ENCODE measurements at regions not wholly inside any gene's neighbourhood (a gene's known extent, or its start where the extent isn't known, plus 50 kb on each side); places are given as distances from the start of the nearest gene placed in this dataset.

- Histone ChIP-seq H3K27ac (ENCODE audit: low read depth in 2 of 2, low read length in 1 of 2) (no peak overlapping the region), H3K9ac (no peak overlapping the region), H3K4me1 (ENCODE audit: control insufficient read depth in 1 of 2, insufficient read depth in 2 of 2, low read depth in 1 of 2, low read length in 1 of 2) (peaks cover 0 to 2% of the 10 kb centered on the region in 2 experiments; a peak in 2 of 4 replicates), H3K27me3 (ENCODE audit: insufficient read depth) (no peaks in the 10 kb centered on the region; the same call in 1 of the 2 replicates), H3K36me3 (replicated peaks in 1 of 2; ENCODE audit: control insufficient read depth in 1 of 2, insufficient read depth in 2 of 2, low read length in 1 of 2) (no peaks in the 10 kb centered on the region), H4K20me1 (ENCODE audit: insufficient read depth) (no peaks in the 10 kb centered on the region), H3F3A (replicated peaks; ENCODE audit: insufficient read depth) (no peaks in the 10 kb centered on the region), H2AFZ (ENCODE audit: low read depth) (no peak overlapping the region), H3K4me3 (ENCODE audit: low read depth in 2 of 2, low read length in 1 of 2) (no peak overlapping the region), H3K79me2 (ENCODE audit: insufficient read depth) (no peaks in the 10 kb centered on the region), H3K9me2 (no peaks in the 10 kb centered on the region), H3K9me3 (no peaks in the 10 kb centered on the region), H3K4me2 (no peak overlapping the region)
- DNase-seq: no peak
- POLR2A ChIA-PET: no interaction called here
- 90% methylated on average over 8 of the region's 11 CpGs for WGBS (ENCODE audit: low lambda C conversion rate)
- TF ChIP-seq PBX3 (IDR thresholded peaks at IDR 0.05) (no peak), TEAD4 (IDR thresholded peaks at IDR 0.05; ENCODE audit: borderline replicate concordance, insufficient read depth) (no peak), YY1 (IDR thresholded peaks at IDR 0.05; ENCODE audit: low read depth) (no peak), TAF1 (IDR thresholded peaks at IDR 0.05; ENCODE audit: borderline replicate concordance, low read depth, low read length) (no peak), MEF2A (IDR thresholded peaks at IDR 0.05; ENCODE audit: borderline replicate concordance, low read depth) (no peak), ZBTB33 (IDR thresholded peaks at IDR 0.05; ENCODE audit: borderline replicate concordance, low read depth) (no peak), SMC3 (IDR thresholded peaks at IDR 0.05; ENCODE audit: low read depth, low read length) (no peak), TCF12 (IDR thresholded peaks at IDR 0.05) (no peak), NFIC (IDR thresholded peaks at IDR 0.05; ENCODE audit: borderline replicate concordance) (no peak), EP300 (IDR thresholded peaks at IDR 0.05; ENCODE audit: borderline replicate concordance in 1 of 2, low read depth in 1 of 2, low read length in 1 of 2) (no peak), IRF3 (IDR thresholded peaks at IDR 0.05; ENCODE audit: low read depth, low read length) (no peak), POLR2AphosphoS5 (IDR thresholded peaks at IDR 0.05; ENCODE audit: low read depth, low read length) (no peak), GATA2 (CRISPR knock-in tag; IDR thresholded peaks at IDR 0.05) (no peak), RCOR1 (IDR thresholded peaks at IDR 0.05; ENCODE audit: low read length) (no peak), ELF1 (IDR thresholded peaks at IDR 0.05) (no peak), NRF1 (IDR thresholded peaks at IDR 0.05; ENCODE audit: low read depth, low read length) (no peak), SIN3A (IDR thresholded peaks at IDR 0.05; ENCODE audit: borderline replicate concordance, low read depth, low read length) (no peak), FOXJ3 (CRISPR knock-in tag; IDR thresholded peaks at IDR 0.05) (no peak), CTCF (IDR thresholded peaks at IDR 0.05) (no peak)
- CTCF ChIA-PET: interaction anchor here (1.2 kb wide), 1 partner anchor 441 kb away, joined by 3 read pairs; no protein-coding TSS in a partner anchor
Observed at GRCh38 chr10:25083546-25084111, 67.2 kb downstream of the THNSL1 start.

Measured in SK-N-SH (cell line).